BJ (cell line): ENCODE measurements at regions not wholly inside any gene's neighbourhood (a gene's known extent, or its start where the extent isn't known, plus 50 kb on each side); places are given as distances from the start of the nearest gene placed in this dataset.

Experiments
- CTCF ChIA-PET: fragments of 350-600 bp; formaldehyde crosslinking; extraction: SDS; loops from one replicate; lab custom pipeline; 2021; ENCODE audit warnings: antibody characterized with exemption, inconsistent platforms; lab: Yijun Ruan, JAX
- POLR2A ChIA-PET: fragments of 300-600 bp; sonication (Branson Sonifier 250); formaldehyde crosslinking; extraction: SDS; loops from one replicate; lab custom pipeline; 2021; ENCODE audit warnings: antibody characterized with exemption; lab: Charles Lee
- DNase-seq: peaks from one replicate; pipeline ENCODE4 v3.0.0-alpha.2; 2011; ENCODE audit warnings: low read depth
- H3K27me3 ChIP-seq: 2 replicates; pipeline ENCODE4 v1.6.0; 2011; ENCODE audit warnings: low read length; ENCODE audit not compliant: control insufficient read depth, insufficient read depth
- H3K36me3 ChIP-seq: 2 replicates; pipeline ENCODE4 v1.5.1; 2011; ENCODE audit warnings: low read length; ENCODE audit not compliant: control insufficient read depth, insufficient read depth
- H3K4me3 ChIP-seq: 2 replicates; pipeline ENCODE4 v1.5.1; 2011; ENCODE audit warnings: low read depth, mild to moderate bottlenecking, control low read depth, low read length
- TF ChIP-seq, protein P1 (sequence below): IDR thresholded peaks from 2 replicates; pipeline ENCODE4 v1.5.1; 2011; ENCODE audit warnings: low read depth, mild to moderate bottlenecking, control low read depth, inconsistent platforms, low read length, moderate library complexity; ENCODE audit not compliant: insufficient read depth

DNA sequence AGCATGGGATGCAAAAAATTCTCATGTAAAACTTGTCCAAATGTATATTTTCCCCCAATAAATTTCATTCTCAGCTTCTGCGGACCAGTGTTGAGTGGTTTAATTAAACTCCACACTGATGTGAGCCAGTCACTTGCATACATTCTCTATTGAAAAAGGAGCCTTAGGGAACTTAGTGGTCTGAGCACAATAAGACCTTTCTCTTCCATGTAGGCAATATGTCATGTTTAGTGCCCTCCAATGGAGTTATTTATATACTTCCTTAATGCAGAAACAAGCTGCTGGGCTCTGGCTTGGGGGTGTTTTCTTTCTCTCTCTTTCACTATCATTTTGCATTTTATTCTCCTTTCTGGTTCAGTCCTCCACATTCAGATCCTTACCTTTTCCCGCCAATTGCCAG lies 196.9 kb downstream of the ANAPC10 start:
- DNase-seq = no peak
- no peaks in the 10 kb centered on the region for H3K27me3 ChIP-seq
- H3K36me3 ChIP-seq = no peaks in the 10 kb centered on the region
- ChIA-PET POLR2A (no interaction called here), CTCF (no interaction called here)
- TF ChIP-seq, protein P1, sequence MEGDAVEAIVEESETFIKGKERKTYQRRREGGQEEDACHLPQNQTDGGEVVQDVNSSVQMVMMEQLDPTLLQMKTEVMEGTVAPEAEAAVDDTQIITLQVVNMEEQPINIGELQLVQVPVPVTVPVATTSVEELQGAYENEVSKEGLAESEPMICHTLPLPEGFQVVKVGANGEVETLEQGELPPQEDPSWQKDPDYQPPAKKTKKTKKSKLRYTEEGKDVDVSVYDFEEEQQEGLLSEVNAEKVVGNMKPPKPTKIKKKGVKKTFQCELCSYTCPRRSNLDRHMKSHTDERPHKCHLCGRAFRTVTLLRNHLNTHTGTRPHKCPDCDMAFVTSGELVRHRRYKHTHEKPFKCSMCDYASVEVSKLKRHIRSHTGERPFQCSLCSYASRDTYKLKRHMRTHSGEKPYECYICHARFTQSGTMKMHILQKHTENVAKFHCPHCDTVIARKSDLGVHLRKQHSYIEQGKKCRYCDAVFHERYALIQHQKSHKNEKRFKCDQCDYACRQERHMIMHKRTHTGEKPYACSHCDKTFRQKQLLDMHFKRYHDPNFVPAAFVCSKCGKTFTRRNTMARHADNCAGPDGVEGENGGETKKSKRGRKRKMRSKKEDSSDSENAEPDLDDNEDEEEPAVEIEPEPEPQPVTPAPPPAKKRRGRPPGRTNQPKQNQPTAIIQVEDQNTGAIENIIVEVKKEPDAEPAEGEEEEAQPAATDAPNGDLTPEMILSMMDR = no peak
- H3K4me3 ChIP-seq = no peak overlapping the region

DNA sequence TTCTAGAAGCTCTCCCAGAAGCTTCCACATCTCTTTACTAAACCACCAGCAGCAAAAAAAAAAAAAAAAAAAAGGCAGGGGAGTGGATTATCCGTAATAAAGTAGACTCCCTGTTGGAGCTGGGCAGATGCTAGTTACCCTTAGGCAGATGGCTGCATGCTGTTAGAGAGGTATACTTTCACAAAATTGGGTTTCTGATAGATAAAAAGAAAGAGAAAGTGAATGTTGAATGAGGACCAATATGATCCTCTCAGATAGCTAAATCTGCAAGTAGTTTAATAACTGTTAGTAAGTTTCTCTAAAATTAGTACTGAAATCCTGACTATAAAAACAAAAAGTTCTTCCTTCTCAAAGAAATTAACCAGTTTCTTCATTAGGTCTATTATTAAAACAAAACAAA lies 195.4 kb downstream of the ANAPC10 start:
- DNase-seq = no peak
- Histone ChIP-seq H3K4me3 (no peak overlapping the region), H3K36me3 (no peaks in the 10 kb centered on the region), H3K27me3 (no peaks in the 10 kb centered on the region)
- CTCF ChIA-PET = no interaction called here
- POLR2A ChIA-PET = no interaction called here
- TF ChIP-seq, protein P1 = no peak

DNA sequence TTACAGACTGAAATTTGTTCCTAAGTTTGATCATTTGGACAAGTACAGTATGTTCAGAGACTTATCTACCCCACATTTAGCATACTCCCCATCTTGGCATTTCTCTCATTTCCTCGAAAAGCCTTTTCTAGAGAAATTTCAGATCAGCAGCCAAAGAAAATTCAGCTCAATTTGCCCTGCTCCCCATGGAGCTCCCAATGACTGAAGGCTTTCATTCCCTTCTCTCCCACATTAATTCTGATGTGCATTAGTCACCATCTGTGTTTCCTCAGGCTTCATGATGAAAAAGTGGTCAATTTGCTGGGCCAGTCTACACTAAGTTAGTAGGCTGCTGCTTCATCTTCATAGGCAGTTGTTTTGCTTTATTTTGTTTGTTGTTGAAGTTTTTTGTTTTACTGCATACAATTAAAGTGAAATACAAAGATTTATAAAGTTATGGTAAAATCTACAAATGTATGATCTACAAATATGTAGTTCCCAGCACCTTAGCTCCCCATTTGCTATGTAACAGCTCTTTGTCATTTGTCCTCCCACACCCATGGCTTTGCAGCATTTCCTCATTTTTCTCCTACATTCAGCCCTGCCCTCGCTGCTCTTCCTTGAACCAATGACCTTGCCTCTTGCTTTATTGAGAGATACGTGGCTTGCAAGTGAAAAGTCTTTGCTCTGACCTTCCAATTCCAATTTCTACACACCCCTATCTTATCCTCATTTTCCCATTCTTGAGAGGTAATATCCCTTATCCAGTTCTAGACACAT lies 193.9 kb downstream of the ANAPC10 start:
- TF ChIP-seq, protein P1 = no peak
- H3K4me3 ChIP-seq = no peak overlapping the region
- ChIA-PET CTCF (no interaction called here), POLR2A (no interaction called here)
- no peaks in the 10 kb centered on the region for H3K36me3 ChIP-seq
- DNase-seq = no peak
- no peaks in the 10 kb centered on the region for H3K27me3 ChIP-seq

DNA sequence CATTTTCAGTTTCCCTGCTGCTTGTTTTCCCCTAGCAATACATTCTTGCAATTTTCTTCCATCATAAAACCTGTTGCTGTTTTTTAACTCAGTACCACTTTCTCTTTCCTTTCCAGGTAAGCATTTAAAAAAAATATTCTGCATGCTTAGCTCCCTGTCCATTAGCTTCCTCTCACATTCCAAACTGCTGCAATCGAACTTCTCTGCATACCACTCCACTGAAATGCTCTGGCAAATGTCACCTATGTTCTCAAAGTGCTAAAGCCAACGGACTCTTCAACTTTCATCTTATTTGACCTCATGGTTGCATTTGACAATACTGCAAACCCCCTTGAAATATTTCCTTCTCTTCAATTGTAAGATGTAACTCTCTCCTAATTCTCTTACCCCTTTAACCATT lies 192.7 kb downstream of the ANAPC10 start:
- H3K27me3 ChIP-seq = no peaks in the 10 kb centered on the region
- DNase-seq = no peak
- ChIA-PET POLR2A (no interaction called here), CTCF (no interaction called here)
- no peaks in the 10 kb centered on the region for H3K36me3 ChIP-seq
- TF ChIP-seq, protein P1 = no peak
- H3K4me3 ChIP-seq = no peak overlapping the region

DNA sequence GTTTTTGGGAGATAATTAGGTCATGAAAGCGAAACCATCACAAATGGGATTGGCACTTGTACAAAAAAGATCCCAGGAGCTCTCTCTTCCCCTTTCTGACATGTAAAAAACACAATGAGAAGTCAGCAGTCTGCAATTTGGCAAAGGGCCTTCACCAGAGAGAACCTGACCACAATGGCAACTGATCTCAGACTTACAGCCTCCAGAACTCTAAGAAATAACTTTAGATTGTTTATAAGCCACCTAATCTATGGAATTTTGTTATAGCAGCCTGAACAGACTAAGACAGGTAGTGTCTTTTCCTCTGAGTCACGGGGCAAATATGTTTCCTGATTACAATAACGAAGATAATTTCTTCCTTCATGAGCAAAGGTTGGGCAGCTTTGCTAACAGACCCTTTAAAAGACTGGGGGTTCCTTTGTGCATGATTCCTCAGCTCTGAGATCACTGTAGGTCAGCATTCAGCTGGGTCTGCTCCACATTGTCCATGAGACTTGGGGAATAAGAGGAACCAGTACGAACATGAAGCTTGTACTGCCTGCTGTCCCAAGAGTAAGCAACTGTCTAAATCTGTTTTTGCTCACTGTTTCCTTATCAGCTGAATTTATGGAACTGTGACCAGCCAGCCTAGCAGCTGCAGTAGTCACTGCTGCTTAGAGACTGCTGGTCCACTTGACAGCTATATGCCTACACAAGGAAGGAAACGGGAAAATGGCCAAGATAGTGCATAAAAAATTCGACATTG lies 191.6 kb downstream of the ANAPC10 start:
- POLR2A ChIA-PET = no interaction called here

More for the DNA sequence above, 191.6 kb downstream of the ANAPC10 start:
- TF ChIP-seq, protein P1 = no peak
- CTCF ChIA-PET = no interaction called here
- Histone ChIP-seq H3K27me3 (no peaks in the 10 kb centered on the region), H3K36me3 (no peaks in the 10 kb centered on the region), H3K4me3 (no peak overlapping the region)
- DNase-seq = no peak
